HEK293 (cell line): ENCODE measurements at regions not wholly inside any gene's neighbourhood (a gene's known extent, or its start where the extent isn't known, plus 50 kb on each side); places are given as distances from the start of the nearest gene placed in this dataset.

ENCODE experiments used
- CTCF ChIA-PET: fragments of 350-600 bp; formaldehyde crosslinking; extraction: SDS; loops from one replicate; lab custom pipeline; 2021; ENCODE audit warnings: antibody characterized with exemption; lab: Yijun Ruan, JAX
- POLR2A ChIA-PET: fragments of 300-600 bp; formaldehyde crosslinking; extraction: SDS; loops from one replicate; lab custom pipeline; 2020; ENCODE audit warnings: antibody characterized with exemption, inconsistent platforms; lab: Yijun Ruan, JAX
- H3K27ac ChIP-seq: fragments of 200-500 bp; sonication (Bioruptor generic); 2 replicates; pipeline ENCODE4 v1.5.1; 2014; ENCODE audit warnings: low read depth, low read length, control low read depth, inconsistent platforms; ENCODE audit errors: extremely low read depth
- H3K36me3 ChIP-seq, 2 experiments: fragments of 200-500 bp in 1 of 2; sonication (Bioruptor generic) in 1 of 2; 1 replicate in 1 of 2; 2 replicates in 1 of 2; pipeline ENCODE4 v1.5.1; 2014 to 2017; ENCODE audit warnings: inconsistent platforms in 2 of 2, low read length in 2 of 2; ENCODE audit not compliant: control insufficient read depth in 2 of 2, insufficient read depth in 1 of 2
- H3K4me1 ChIP-seq: fragments of 200-500 bp; sonication (Bioruptor generic); 2 replicates; pipeline ENCODE4 v1.5.1; 2014; ENCODE audit warnings: mild to moderate bottlenecking, low read length, inconsistent platforms; ENCODE audit not compliant: control insufficient read depth, insufficient read depth
- H3K4me3 ChIP-seq: 2 replicates; pipeline ENCODE4 v1.5.1; 2011; ENCODE audit warnings: low read depth, mild to moderate bottlenecking, control low read depth, low read length, moderate library complexity
- H3K9me3 ChIP-seq: fragments of 200-500 bp; sonication (Bioruptor generic); 2 replicates; pipeline ENCODE4 v1.5.1; 2014; ENCODE audit warnings: low read depth, low read length, inconsistent platforms; ENCODE audit not compliant: control insufficient read depth, insufficient read depth
- KLF16 ChIP-seq: fragments of 450-650 bp; formaldehyde crosslinking; IDR thresholded peaks from 2 replicates; pipeline ENCODE4 v1.5.1; 2017; ENCODE audit warnings: missing biosample characterization, missing genetic modification characterization
- KLF8 ChIP-seq: fragments of 450-650 bp; formaldehyde crosslinking; IDR thresholded peaks from 2 replicates; pipeline ENCODE4 v1.5.1; 2016; ENCODE audit warnings: missing biosample characterization, missing genetic modification characterization
- KLF9 ChIP-seq: fragments of 450-650 bp; formaldehyde crosslinking; IDR thresholded peaks from 2 replicates; pipeline ENCODE4 v1.5.1; 2016; ENCODE audit warnings: missing biosample characterization, missing genetic modification characterization, low read depth
- ZBTB20 ChIP-seq: fragments of 450-650 bp; formaldehyde crosslinking; IDR thresholded peaks from 2 replicates; pipeline ENCODE4 v1.5.1; 2016; ENCODE audit warnings: missing biosample characterization, missing genetic modification characterization
- ZBTB48 ChIP-seq: fragments of 450-650 bp; formaldehyde crosslinking; IDR thresholded peaks from 2 replicates; pipeline ENCODE4 v1.5.1; 2016; ENCODE audit warnings: missing biosample characterization, missing genetic modification characterization
- ZBTB8A ChIP-seq: fragments of 450-650 bp; formaldehyde crosslinking; IDR thresholded peaks from 2 replicates; pipeline ENCODE4 v1.5.1; 2016; ENCODE audit warnings: missing biosample characterization, missing genetic modification characterization
- ZFP41 ChIP-seq: fragments of 450-650 bp; formaldehyde crosslinking; IDR thresholded peaks from 2 replicates; pipeline ENCODE4 v1.5.1; 2016; ENCODE audit warnings: missing biosample characterization, missing genetic modification characterization, borderline replicate concordance
- ZFP69B ChIP-seq: fragments of 450-650 bp; formaldehyde crosslinking; IDR thresholded peaks from 2 replicates; pipeline ENCODE4 v1.5.1; 2016; ENCODE audit warnings: missing biosample characterization, missing genetic modification characterization
- ZNF10 ChIP-seq: fragments of 450-650 bp; formaldehyde crosslinking; IDR thresholded peaks from 2 replicates; pipeline ENCODE4 v1.5.1; 2017; ENCODE audit warnings: missing biosample characterization, missing genetic modification characterization
- ZNF146 ChIP-seq: fragments of 450-650 bp; formaldehyde crosslinking; IDR thresholded peaks from 2 replicates; pipeline ENCODE4 v1.5.1; 2016; ENCODE audit warnings: missing biosample characterization, missing genetic modification characterization
- ZNF292 ChIP-seq: fragments of 450-650 bp; formaldehyde crosslinking; IDR thresholded peaks from 2 replicates; pipeline ENCODE4 v1.5.1; 2016; ENCODE audit warnings: low read depth, missing biosample characterization, missing genetic modification characterization, borderline replicate concordance
- ZNF324 ChIP-seq: fragments of 450-650 bp; formaldehyde crosslinking; IDR thresholded peaks from 2 replicates; pipeline ENCODE4 v1.5.1; 2016; ENCODE audit warnings: missing biosample characterization, missing genetic modification characterization
- ZNF398 ChIP-seq: fragments of 450-650 bp; formaldehyde crosslinking; IDR thresholded peaks from 2 replicates; pipeline ENCODE4 v1.5.1; 2017; ENCODE audit warnings: missing biosample characterization, missing genetic modification characterization
- ZNF433 ChIP-seq: fragments of 450-650 bp; formaldehyde crosslinking; IDR thresholded peaks from 2 replicates; pipeline ENCODE4 v1.5.1; 2016; ENCODE audit warnings: missing biosample characterization, missing genetic modification characterization, low read depth
- ZNF473 ChIP-seq: fragments of 450-650 bp; formaldehyde crosslinking; IDR thresholded peaks from 2 replicates; pipeline ENCODE4 v1.5.1; 2017; ENCODE audit warnings: missing biosample characterization, missing genetic modification characterization
- ZNF626 ChIP-seq: fragments of 450-650 bp; sonication (Bioruptor Pico); formaldehyde crosslinking; IDR thresholded peaks from 2 replicates; pipeline ENCODE4 v1.5.1; 2018; ENCODE audit warnings: missing biosample characterization, missing genetic modification characterization, inconsistent platforms
- ZNF658 ChIP-seq: fragments of 450-650 bp; formaldehyde crosslinking; IDR thresholded peaks from 2 replicates; pipeline ENCODE4; 2016; ENCODE audit warnings: missing biosample characterization, missing genetic modification characterization
- ZNF707 ChIP-seq: fragments of 450-650 bp; formaldehyde crosslinking; IDR thresholded peaks from 2 replicates; pipeline ENCODE4 v1.5.1; 2016; ENCODE audit warnings: missing biosample characterization, missing genetic modification characterization
- ZNF791 ChIP-seq: fragments of 450-650 bp; formaldehyde crosslinking; IDR thresholded peaks from 2 replicates; pipeline ENCODE4 v1.5.1; 2016; ENCODE audit warnings: missing biosample characterization, missing genetic modification characterization
- TF ChIP-seq, protein P1 (sequence below): fragments of 450-650 bp; formaldehyde crosslinking; IDR thresholded peaks from 2 replicates; pipeline ENCODE4 v1.5.1; 2016; ENCODE audit warnings: missing biosample characterization, missing genetic modification characterization
- TF ChIP-seq, protein P2 (sequence below): fragments of 450-650 bp; formaldehyde crosslinking; IDR thresholded peaks from 2 replicates; pipeline ENCODE4 v1.5.1; 2017; ENCODE audit warnings: missing biosample characterization, missing genetic modification characterization
- TF ChIP-seq, protein P3 (sequence below): fragments of 450-650 bp; formaldehyde crosslinking; IDR thresholded peaks from 2 replicates; pipeline ENCODE4 v1.5.1; 2017; ENCODE audit warnings: missing biosample characterization, missing genetic modification characterization
- TF ChIP-seq, protein P4 (sequence below): fragments of 450-650 bp; formaldehyde crosslinking; IDR thresholded peaks from 2 replicates; pipeline ENCODE4 v1.5.0; 2017; ENCODE audit warnings: missing biosample characterization, missing genetic modification characterization, borderline replicate concordance

DNA sequence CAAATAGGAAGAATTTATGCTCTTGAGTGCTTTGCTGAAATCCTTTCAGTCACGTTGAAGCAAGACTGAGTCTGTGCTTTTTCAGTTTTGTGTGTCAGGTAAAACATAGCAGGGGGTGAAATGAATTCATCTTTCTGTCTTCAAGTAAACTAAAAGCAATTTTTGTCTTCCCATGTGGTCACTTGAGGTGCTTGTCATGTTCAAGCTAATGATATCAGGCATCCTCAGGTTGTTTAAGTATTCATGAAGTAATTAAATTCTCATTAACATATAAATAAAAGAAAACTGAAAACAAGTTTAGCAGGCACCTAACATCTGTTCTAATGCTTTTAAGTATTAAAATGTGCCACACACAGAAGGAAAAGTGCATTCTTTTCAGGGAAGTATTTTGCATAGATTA is 2701.3 kb downstream of the PCDH9 start:
- POLR2A ChIA-PET, result no interaction called here
- CTCF ChIA-PET, result interaction anchor here (0.6 kb wide), 1 partner anchor 832 kb away, joined by 5 read pairs; no protein-coding TSS in a partner anchor
- H3K4me1 ChIP-seq, result no peaks in the 10 kb centered on the region
- TF ChIP-seq ZNF324 (tag by site-specific recombination) (no peak), ZNF398 (tag by site-specific recombination) (no peak), ZNF707 (no peak), ZNF791 (tag by site-specific recombination) (no peak)
- TF ChIP-seq, protein P1, sequence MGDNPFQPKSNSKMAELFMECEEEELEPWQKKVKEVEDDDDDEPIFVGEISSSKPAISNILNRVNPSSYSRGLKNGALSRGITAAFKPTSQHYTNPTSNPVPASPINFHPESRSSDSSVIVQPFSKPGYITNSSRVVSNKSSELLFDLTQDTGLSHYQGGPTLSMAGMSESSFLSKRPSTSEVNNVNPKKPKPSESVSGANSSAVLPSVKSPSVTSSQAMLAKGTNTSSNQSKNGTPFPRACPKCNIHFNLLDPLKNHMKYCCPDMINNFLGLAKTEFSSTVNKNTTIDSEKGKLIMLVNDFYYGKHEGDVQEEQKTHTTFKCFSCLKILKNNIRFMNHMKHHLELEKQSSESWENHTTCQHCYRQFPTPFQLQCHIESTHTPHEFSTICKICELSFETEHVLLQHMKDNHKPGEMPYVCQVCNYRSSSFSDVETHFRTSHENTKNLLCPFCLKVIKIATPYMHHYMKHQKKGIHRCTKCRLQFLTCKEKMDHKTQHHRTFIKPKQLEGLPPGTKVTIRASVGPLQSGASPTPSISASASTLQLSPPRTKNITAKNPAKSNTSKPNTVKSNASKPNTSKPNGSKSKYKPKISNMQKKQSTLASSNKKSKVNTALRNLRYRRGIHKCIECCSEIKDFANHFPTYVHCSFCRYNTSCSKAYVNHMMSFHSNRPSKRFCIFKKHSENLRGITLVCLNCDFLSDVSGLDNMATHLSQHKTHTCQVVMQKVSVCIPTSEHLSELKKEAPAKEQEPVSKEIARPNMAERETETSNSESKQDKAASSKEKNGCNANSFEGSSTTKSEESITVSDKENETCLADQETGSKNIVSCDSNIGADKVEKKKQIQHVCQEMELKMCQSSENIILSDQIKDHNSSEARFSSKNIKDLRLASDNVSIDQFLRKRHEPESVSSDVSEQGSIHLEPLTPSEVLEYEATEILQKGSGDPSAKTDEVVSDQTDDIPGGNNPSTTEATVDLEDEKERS (tag by site-specific recombination), result no peak
- TF ChIP-seq, all 188 proteins: peak for 0
- Histone ChIP-seq H3K4me3 (no peak overlapping the region), H3K36me3 (no peaks in the 10 kb centered on the region), H3K9me3 (no peaks in the 10 kb centered on the region), H3K27ac (no peak overlapping the region)

DNA sequence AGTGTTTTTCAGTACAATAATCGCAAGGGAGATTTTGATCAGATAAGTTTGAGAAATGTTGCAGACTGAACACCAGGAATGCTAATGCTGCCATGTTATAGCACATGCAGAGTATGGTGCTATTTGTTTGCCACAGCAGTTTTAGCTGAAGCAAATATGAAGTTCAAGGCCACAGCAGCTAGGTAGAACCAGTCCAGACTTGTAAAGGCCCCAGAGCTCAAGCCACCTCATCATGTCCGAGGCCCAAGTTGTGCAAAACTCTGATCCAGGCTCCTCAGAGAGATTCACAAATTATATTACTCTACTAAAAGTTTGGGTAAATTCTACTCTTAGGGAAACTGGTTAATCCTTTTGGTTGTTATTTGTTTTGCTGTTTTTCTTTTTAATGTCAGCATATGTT is 2702.6 kb downstream of the PCDH9 start:
- no peak for TF ChIP-seq ZNF292 (tag by site-specific recombination)
- TF ChIP-seq, protein P2, sequence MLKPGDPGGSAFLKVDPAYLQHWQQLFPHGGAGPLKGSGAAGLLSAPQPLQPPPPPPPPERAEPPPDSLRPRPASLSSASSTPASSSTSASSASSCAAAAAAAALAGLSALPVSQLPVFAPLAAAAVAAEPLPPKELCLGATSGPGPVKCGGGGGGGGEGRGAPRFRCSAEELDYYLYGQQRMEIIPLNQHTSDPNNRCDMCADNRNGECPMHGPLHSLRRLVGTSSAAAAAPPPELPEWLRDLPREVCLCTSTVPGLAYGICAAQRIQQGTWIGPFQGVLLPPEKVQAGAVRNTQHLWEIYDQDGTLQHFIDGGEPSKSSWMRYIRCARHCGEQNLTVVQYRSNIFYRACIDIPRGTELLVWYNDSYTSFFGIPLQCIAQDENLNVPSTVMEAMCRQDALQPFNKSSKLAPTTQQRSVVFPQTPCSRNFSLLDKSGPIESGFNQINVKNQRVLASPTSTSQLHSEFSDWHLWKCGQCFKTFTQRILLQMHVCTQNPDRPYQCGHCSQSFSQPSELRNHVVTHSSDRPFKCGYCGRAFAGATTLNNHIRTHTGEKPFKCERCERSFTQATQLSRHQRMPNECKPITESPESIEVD (tag by site-specific recombination), result no peak
- TF ChIP-seq ZNF10 (tag by site-specific recombination), result no peak
- no peak for TF ChIP-seq KLF9 (tag by site-specific recombination)
- no peak for TF ChIP-seq ZBTB48 (tag by site-specific recombination)
- no peak for TF ChIP-seq KLF16
- H3K4me1 ChIP-seq, result no peaks in the 10 kb centered on the region
- H3K9me3 ChIP-seq, result no peaks in the 10 kb centered on the region
- ChIA-PET CTCF (no interaction called here), POLR2A (no interaction called here)
- no peak overlapping the region for H3K4me3 ChIP-seq
- no peaks in the 10 kb centered on the region for H3K36me3 ChIP-seq
- no peak overlapping the region for H3K27ac ChIP-seq

- Histone ChIP-seq H3K4me3 (no peak overlapping the region), H3K4me1 (no peaks in the 10 kb centered on the region), H3K36me3 (no peaks in the 10 kb centered on the region), H3K27ac (no peak overlapping the region), H3K9me3 (no peaks in the 10 kb centered on the region)
- CTCF ChIA-PET, result no interaction called here
- POLR2A ChIA-PET, result no interaction called here
- TF ChIP-seq ZNF473 (tag by site-specific recombination), result no peak
- TF ChIP-seq ZNF433 (tag by site-specific recombination), result no peak
- TF ChIP-seq, protein P3, sequence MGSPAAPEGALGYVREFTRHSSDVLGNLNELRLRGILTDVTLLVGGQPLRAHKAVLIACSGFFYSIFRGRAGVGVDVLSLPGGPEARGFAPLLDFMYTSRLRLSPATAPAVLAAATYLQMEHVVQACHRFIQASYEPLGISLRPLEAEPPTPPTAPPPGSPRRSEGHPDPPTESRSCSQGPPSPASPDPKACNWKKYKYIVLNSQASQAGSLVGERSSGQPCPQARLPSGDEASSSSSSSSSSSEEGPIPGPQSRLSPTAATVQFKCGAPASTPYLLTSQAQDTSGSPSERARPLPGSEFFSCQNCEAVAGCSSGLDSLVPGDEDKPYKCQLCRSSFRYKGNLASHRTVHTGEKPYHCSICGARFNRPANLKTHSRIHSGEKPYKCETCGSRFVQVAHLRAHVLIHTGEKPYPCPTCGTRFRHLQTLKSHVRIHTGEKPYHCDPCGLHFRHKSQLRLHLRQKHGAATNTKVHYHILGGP (tag by site-specific recombination), result no peak
- no peak for TF ChIP-seq ZNF146 (tag by site-specific recombination)
- TF ChIP-seq ZFP41 (tag by site-specific recombination), result no peak
- no peak for TF ChIP-seq ZBTB20 (tag by site-specific recombination)
- TF ChIP-seq, protein P4, sequence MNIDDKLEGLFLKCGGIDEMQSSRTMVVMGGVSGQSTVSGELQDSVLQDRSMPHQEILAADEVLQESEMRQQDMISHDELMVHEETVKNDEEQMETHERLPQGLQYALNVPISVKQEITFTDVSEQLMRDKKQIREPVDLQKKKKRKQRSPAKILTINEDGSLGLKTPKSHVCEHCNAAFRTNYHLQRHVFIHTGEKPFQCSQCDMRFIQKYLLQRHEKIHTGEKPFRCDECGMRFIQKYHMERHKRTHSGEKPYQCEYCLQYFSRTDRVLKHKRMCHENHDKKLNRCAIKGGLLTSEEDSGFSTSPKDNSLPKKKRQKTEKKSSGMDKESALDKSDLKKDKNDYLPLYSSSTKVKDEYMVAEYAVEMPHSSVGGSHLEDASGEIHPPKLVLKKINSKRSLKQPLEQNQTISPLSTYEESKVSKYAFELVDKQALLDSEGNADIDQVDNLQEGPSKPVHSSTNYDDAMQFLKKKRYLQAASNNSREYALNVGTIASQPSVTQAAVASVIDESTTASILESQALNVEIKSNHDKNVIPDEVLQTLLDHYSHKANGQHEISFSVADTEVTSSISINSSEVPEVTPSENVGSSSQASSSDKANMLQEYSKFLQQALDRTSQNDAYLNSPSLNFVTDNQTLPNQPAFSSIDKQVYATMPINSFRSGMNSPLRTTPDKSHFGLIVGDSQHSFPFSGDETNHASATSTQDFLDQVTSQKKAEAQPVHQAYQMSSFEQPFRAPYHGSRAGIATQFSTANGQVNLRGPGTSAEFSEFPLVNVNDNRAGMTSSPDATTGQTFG (tag by site-specific recombination), result no peak
- no peak for TF ChIP-seq ZNF658 (tag by site-specific recombination)
- no peak for TF ChIP-seq KLF8 (tag by site-specific recombination)
- TF ChIP-seq ZFP69B (tag by site-specific recombination), result no peak
- no peak for TF ChIP-seq ZBTB8A (tag by site-specific recombination)
- TF ChIP-seq ZNF626, result no peak
These were observed 2704.4 kb downstream of the PCDH9 start for GRCh38 chr13:64525687-64526086.
